ENCODE measurements at regions not wholly inside any gene's neighbourhood (a gene's known extent, or its start where the extent isn't known, plus 50 kb on each side); places are given as distances from the start of the nearest gene placed in this dataset.
"Not testable (repeated sequence)": the region's sequence is repeated elsewhere in the genome, so short reads cannot be mapped to it uniquely, and the experiment has no call there.

GRCh38 chr14:34139160-34140121 lies 188.6 kb upstream of the EGLN3 start (continued):
- TF ChIP-seq FOXP1 (IDR thresholded peaks at IDR 0.05); CBX2 (IDR thresholded peaks at IDR 0.05; ENCODE audit: low read depth, low read length); EP300 (CRISPR knock-in tag; IDR thresholded peaks at IDR 0.05; ENCODE audit: borderline replicate concordance): not testable (repeated sequence)
- TF ChIP-seq FOXP1 (CRISPR knock-in tag; IDR thresholded peaks at IDR 0.05) (peak; percentile 58), POGK (CRISPR knock-in tag; conservative IDR thresholded peaks at IDR 0.05) (0 out of 2 replicates have a peak, but pooled peaks have one; percentile 37), FOXO1 (CRISPR knock-in tag; IDR thresholded peaks at IDR 0.05) (peak; percentile 48), ZNF788 (CRISPR knock-in tag; IDR thresholded peaks at IDR 0.05; ENCODE audit: borderline replicate concordance) (peak; percentile 53; the same call in 1 of the 2 replicates), ZBTB7B (CRISPR knock-in tag; IDR thresholded peaks at IDR 0.05) (peak; percentile 20; the same call in 1 of the 2 replicates), ZNF737 (CRISPR knock-in tag; IDR thresholded peaks at IDR 0.05; ENCODE audit: borderline replicate concordance) (0 out of 2 replicates have a peak, but pooled peaks have one; percentile 69), ZNF580 (CRISPR knock-in tag; IDR thresholded peaks at IDR 0.05; ENCODE audit: borderline replicate concordance, low read depth) (0 out of 2 replicates have a peak, but pooled peaks have one; percentile 50), TAF1 (CRISPR knock-in tag; IDR thresholded peaks at IDR 0.05) (peak; percentile 36; the same call in 1 of the 2 replicates), RAD21 (CRISPR knock-in tag; IDR thresholded peaks at IDR 0.05) (0 out of 2 replicates have a peak, but pooled peaks have one; percentile 40), TFDP1 (CRISPR knock-in tag; IDR thresholded peaks at IDR 0.05; ENCODE audit: borderline replicate concordance) (peak; percentile 60; the same call in 1 of the 2 replicates), HHEX (CRISPR knock-in tag; IDR thresholded peaks at IDR 0.05) (peak; percentile 70), HMG20A (CRISPR knock-in tag; IDR thresholded peaks at IDR 0.05; ENCODE audit: borderline replicate concordance) (peak; percentile 52; the same call in 1 of the 2 replicates), CBX2 (CRISPR knock-in tag; IDR thresholded peaks at IDR 0.05; ENCODE audit: low read depth) (peak; percentile 78), DPF2 (CRISPR knock-in tag; IDR thresholded peaks at IDR 0.05; ENCODE audit: borderline replicate concordance, low read depth) (0 out of 2 replicates have a peak, but pooled peaks have one; percentile 21), EP300 (IDR thresholded peaks at IDR 0.05; ENCODE audit: low read depth in 2 of 2, low read length in 2 of 2) (peak in 1 of 2 experiments; percentile 69; a peak in 2 of 4 replicates), HMG20B (CRISPR knock-in tag; conservative IDR thresholded peaks at IDR 0.05) (peak; percentile 33; the same call in 1 of the 2 replicates), ZNF687 (CRISPR knock-in tag; IDR thresholded peaks at IDR 0.05) (peak; percentile 63), KDM2A (CRISPR knock-in tag; IDR thresholded peaks at IDR 0.05; ENCODE audit: borderline replicate concordance, low read depth) (peak; percentile 55; the same call in 1 of the 2 replicates), ZNF740 (CRISPR knock-in tag; IDR thresholded peaks at IDR 0.05) (peak; percentile 50; the same call in 1 of the 2 replicates)

Data from HepG2 (cell line).